ENCODE measurements at regions not wholly inside any gene's neighbourhood (a gene's known extent, or its start where the extent isn't known, plus 50 kb on each side); places are given as distances from the start of the nearest gene placed in this dataset.

DNA sequence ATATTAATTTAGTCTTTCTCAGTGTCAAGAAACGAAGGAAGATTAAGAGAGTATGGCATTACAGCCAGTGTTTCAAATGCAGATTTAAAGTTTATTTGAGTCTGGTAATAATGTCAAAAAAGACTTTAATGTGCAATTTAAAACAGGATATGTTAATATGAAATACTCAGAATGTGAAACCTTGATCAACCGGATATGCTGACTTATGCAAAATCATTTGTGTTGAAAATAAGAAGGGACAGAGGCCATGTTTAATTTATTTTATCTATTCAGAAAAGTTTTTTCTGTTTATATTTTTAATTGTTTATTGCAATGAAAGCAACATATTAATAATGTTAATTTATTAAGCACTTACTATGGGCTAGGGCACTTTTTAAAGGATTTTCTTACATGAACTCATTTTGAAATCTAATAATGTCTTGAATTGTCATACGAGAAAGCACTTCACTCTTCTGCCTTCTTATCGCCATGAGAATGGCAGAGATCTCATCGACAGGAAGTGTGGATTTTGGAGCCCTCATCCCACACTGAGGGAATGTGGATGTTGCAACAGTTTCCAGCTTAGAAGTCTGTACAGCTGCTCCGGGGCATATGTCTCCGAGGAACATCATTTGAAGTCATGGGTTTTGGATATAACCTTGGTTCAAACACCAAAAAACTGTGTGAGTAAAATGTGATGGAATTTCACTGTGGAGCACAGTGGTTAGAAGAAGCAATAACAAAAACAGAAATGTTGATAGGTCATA is 1410.4 kb downstream of the EPHA7 start:
- TF ChIP-seq KDM5A (IDR thresholded peaks at IDR 0.05; ENCODE audit: low read length), result no peak
- peak; percentile 12; the same call in 1 of the 2 replicates for TF ChIP-seq MAFK (IDR thresholded peaks at IDR 0.05; ENCODE audit: low read depth, low read length)

More for the DNA sequence above, 1410.4 kb downstream of the EPHA7 start:
- Histone ChIP-seq H4K91ac (replicated peaks; ENCODE audit: insufficient read length, low read length) (no peak overlapping the region), H3K9me3 (ENCODE audit: insufficient read depth in 2 of 2, low read depth in 1 of 2, low read length in 1 of 2) (peaks cover 0 to 8% of the 10 kb centered on the region in 2 experiments; a peak in 1 of 4 replicates), H3K18ac (ENCODE audit: extremely low read depth, low read length) (no peak overlapping the region), H3K79me1 (ENCODE audit: low read depth, low read length) (no peaks in the 10 kb centered on the region), H2BK5ac (ENCODE audit: low read depth, low read length) (no peak overlapping the region), H2BK20ac (ENCODE audit: low read length) (no peak overlapping the region), H3K23me2 (ENCODE audit: low read depth, low read length) (no peaks in the 10 kb centered on the region), H4K20me1 (replicated peaks in 1 of 2; ENCODE audit: control insufficient read depth in 1 of 2, insufficient read depth in 2 of 2, low read length in 2 of 2) (no peaks in the 10 kb centered on the region), H3K27ac (ENCODE audit: low read depth, low read length) (no peak overlapping the region), H2BK12ac (ENCODE audit: low read depth, low read length) (no peak overlapping the region), H4K8ac (ENCODE audit: extremely low read depth, insufficient read depth, low read length) (no peak overlapping the region), H3K79me2 (ENCODE audit: control insufficient read depth in 1 of 2, insufficient read depth in 2 of 2, low read length in 2 of 2) (no peaks in the 10 kb centered on the region), H3K9ac (replicated peaks in 1 of 4; ENCODE audit: extremely low read depth in 1 of 4, low read depth in 3 of 4, low read length in 3 of 4) (no peak overlapping the region), H2BK120ac (replicated peaks; ENCODE audit: low read depth, low read length) (no peak overlapping the region), H4K5ac (ENCODE audit: insufficient read length, low read depth, low read length) (no peak overlapping the region), H3K4me3 (ENCODE audit: extremely low read depth in 1 of 4, insufficient read depth in 2 of 4, low read depth in 3 of 4, low read length in 4 of 4) (no peak overlapping the region), H2AK5ac (ENCODE audit: low read depth, low read length) (no peak overlapping the region), H3K4ac (replicated peaks; ENCODE audit: insufficient read length, low read depth, low read length) (no peak overlapping the region), H3K4me2 (ENCODE audit: insufficient read depth in 1 of 2, low read depth in 2 of 2, low read length in 2 of 2) (no peak overlapping the region), H3K14ac (ENCODE audit: insufficient read length) (no peak overlapping the region), H3K23ac (ENCODE audit: insufficient read length) (no peak overlapping the region), H2AFZ (ENCODE audit: low read length) (no peak overlapping the region), H2BK15ac (ENCODE audit: low read length) (no peak overlapping the region), H3K56ac (replicated peaks; ENCODE audit: insufficient read length, low read depth, low read length) (no peak overlapping the region), H3K27me3 (replicated peaks in 1 of 4; ENCODE audit: control insufficient read depth in 3 of 4, extremely low read depth in 1 of 4, insufficient read depth in 3 of 4, low read length in 3 of 4) (no peaks in the 10 kb centered on the region; a peak in 1 of 7 replicates), H3K36me3 (ENCODE audit: control insufficient read depth in 2 of 4, insufficient read depth in 4 of 4, low read length in 3 of 4) (no peaks in the 10 kb centered on the region), H3K4me1 (replicated peaks in 1 of 4; ENCODE audit: control insufficient read depth in 3 of 4, insufficient read depth in 4 of 4, low read length in 3 of 4) (no peaks in the 10 kb centered on the region)
- ChIA-PET CTCF (ENCODE audit: partially characterized antibody) (no interaction called here), POLR2A (ENCODE audit: partially characterized antibody) (no interaction called here)
- no peak for DNase-seq (ENCODE audit: low read depth in 1 of 2, low spot score in 2 of 2)
- FAIRE-seq, result no peak
- WGBS, 2 experiments (ENCODE audit: extremely low coverage in 1 of 2, insufficient coverage in 1 of 2, insufficient read length in 1 of 2, insufficient replicate concordance in 2 of 2, low coverage in 1 of 2, low lambda C conversion rate in 2 of 2, missing lambda C conversion rate in 1 of 2), result 92% methylated on average over 7 of the region's 7 CpGs; no CpG with 5 or more reads in 1 of the 2 experiments

All from H1 (cell line).